ENCODE measurements at regions not wholly inside any gene's neighbourhood (a gene's known extent, or its start where the extent isn't known, plus 50 kb on each side); places are given as distances from the start of the nearest gene placed in this dataset.

DNA sequence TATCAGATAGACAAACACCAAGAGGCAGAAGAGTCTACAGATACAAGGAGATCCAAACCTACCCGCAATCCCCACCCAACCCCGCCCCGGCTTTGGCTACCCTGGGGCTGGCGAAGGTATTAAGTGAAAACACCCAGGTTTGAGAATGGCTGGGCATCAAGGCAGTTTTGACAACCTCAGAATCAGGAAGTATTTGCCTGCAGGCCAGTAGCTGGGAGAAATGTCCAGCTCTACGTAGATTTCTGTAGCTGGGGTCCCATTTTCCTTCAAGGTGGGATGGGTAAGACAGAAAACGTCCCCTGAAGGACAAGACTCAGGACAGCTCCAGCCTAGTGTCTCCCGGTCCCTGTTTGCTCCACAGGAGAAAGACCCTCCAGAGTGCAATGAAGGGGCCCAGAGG lies 101.8 kb upstream of the ERG start:
- Histone ChIP-seq H3K36me3 (ENCODE audit: control insufficient read depth, low read length) (no peaks in the 10 kb centered on the region), H3K9me2 (replicated peaks; ENCODE audit: control insufficient read depth, low read length) (no peaks in the 10 kb centered on the region), H3K4me1 (ENCODE audit: control insufficient read depth, low read length) (no peaks in the 10 kb centered on the region), H3K27ac (ENCODE audit: low read depth, low read length) (no peak overlapping the region), H3K9me3 (ENCODE audit: control insufficient read depth, insufficient read depth, low read length) (no peaks in the 10 kb centered on the region), H3K27me3 (ENCODE audit: control insufficient read depth, low read length) (peaks cover 9% of the 10 kb centered on the region; the same call in 1 of the 2 replicates), H3K4me2 (ENCODE audit: low read length) (no peak overlapping the region), H3F3A (ENCODE audit: control insufficient read depth, insufficient read depth) (no peaks in the 10 kb centered on the region), H4K20me1 (ENCODE audit: control insufficient read depth, insufficient read depth, low read depth, low read length) (no peaks in the 10 kb centered on the region), H3K4me3 (ENCODE audit: low read length) (no peak overlapping the region), H3K79me2 (ENCODE audit: control insufficient read depth, low read length) (no peaks in the 10 kb centered on the region)
- TF ChIP-seq EZH2phosphoT487 (IDR thresholded peaks at IDR 0.05; ENCODE audit: borderline replicate concordance, low read length) = no peak
- TF ChIP-seq, protein P1, sequence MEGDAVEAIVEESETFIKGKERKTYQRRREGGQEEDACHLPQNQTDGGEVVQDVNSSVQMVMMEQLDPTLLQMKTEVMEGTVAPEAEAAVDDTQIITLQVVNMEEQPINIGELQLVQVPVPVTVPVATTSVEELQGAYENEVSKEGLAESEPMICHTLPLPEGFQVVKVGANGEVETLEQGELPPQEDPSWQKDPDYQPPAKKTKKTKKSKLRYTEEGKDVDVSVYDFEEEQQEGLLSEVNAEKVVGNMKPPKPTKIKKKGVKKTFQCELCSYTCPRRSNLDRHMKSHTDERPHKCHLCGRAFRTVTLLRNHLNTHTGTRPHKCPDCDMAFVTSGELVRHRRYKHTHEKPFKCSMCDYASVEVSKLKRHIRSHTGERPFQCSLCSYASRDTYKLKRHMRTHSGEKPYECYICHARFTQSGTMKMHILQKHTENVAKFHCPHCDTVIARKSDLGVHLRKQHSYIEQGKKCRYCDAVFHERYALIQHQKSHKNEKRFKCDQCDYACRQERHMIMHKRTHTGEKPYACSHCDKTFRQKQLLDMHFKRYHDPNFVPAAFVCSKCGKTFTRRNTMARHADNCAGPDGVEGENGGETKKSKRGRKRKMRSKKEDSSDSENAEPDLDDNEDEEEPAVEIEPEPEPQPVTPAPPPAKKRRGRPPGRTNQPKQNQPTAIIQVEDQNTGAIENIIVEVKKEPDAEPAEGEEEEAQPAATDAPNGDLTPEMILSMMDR (IDR thresholded peaks at IDR 0.05; ENCODE audit: low read depth, low read length, poor library complexity, severe bottlenecking) = no peak

DNA sequence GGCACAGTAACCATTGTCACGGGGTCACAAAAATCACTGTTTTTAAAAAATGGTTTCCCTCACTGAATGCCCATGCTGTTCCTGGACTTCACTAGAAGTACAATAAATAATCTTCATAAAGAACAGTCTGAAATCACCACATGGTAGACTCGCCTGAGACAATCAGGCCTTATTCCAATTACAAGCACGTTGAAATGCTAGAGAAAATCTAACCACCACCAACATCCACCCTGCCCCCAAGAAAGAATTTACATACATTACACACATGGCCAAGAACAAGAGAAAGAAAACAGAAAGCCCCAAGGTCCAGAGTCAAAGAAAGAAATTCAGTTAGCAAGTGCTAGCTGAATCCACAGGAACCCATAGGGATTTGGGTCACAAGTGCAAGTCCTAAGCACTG lies 107.0 kb upstream of the ERG start:
- no peaks in the 10 kb centered on the region for H3K9me2 ChIP-seq (replicated peaks; ENCODE audit: control insufficient read depth, low read length)
- H3K9me3 ChIP-seq (ENCODE audit: control insufficient read depth, insufficient read depth, low read length) = no peaks in the 10 kb centered on the region
- 0 out of 2 replicates have a peak, but pooled peaks cover 5% of the 10 kb centered on the region for H3K27me3 ChIP-seq (ENCODE audit: control insufficient read depth, low read length)
- no peaks in the 10 kb centered on the region for H3K79me2 ChIP-seq (ENCODE audit: control insufficient read depth, low read length)
- no peak overlapping the region for H3K4me3 ChIP-seq (ENCODE audit: low read length)
- H3K4me1 ChIP-seq (ENCODE audit: control insufficient read depth, low read length) = no peaks in the 10 kb centered on the region
- no peak overlapping the region for H3K4me2 ChIP-seq (ENCODE audit: low read length)
- H4K20me1 ChIP-seq (ENCODE audit: control insufficient read depth, insufficient read depth, low read depth, low read length) = no peaks in the 10 kb centered on the region
- H3K36me3 ChIP-seq (ENCODE audit: control insufficient read depth, low read length) = no peaks in the 10 kb centered on the region
- H3K27ac ChIP-seq (ENCODE audit: low read depth, low read length) = no peak overlapping the region
- TF ChIP-seq EZH2phosphoT487 (IDR thresholded peaks at IDR 0.05; ENCODE audit: borderline replicate concordance, low read length) = no peak
- TF ChIP-seq, protein P1 (IDR thresholded peaks at IDR 0.05; ENCODE audit: low read depth, low read length, poor library complexity, severe bottlenecking) = no peak
- H3F3A ChIP-seq (ENCODE audit: control insufficient read depth, insufficient read depth) = no peaks in the 10 kb centered on the region

DNA sequence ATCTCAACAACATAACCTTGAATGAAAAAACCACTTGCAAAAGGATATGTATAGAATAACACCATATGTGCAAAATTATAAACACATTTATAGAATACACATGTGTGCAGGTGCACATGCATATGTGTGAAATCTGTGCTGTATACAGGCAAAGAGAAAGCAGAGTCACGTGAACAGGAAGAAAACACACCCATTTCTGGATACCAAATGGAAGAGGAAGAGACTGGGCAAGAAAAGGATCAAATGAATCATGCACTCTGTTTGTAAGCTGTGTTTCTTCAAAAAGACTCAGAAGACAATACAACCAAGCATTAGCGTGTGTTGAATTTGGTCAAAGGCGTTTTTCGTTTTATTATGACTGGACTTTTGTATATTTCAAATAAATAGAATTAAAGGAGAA lies 111.3 kb upstream of the ERG start:
- no peaks in the 10 kb centered on the region for H3K4me1 ChIP-seq (ENCODE audit: control insufficient read depth, low read length)
- no peaks in the 10 kb centered on the region for H3K79me2 ChIP-seq (ENCODE audit: control insufficient read depth, low read length)
- no peaks in the 10 kb centered on the region for H3K36me3 ChIP-seq (ENCODE audit: control insufficient read depth, low read length)
- H3K27me3 ChIP-seq (ENCODE audit: control insufficient read depth, low read length) = no peaks in the 10 kb centered on the region
- no peaks in the 10 kb centered on the region for H4K20me1 ChIP-seq (ENCODE audit: control insufficient read depth, insufficient read depth, low read depth, low read length)
- H3F3A ChIP-seq (ENCODE audit: control insufficient read depth, insufficient read depth) = no peaks in the 10 kb centered on the region
- no peak overlapping the region for H3K4me3 ChIP-seq (ENCODE audit: low read length)
- H3K9me2 ChIP-seq (replicated peaks; ENCODE audit: control insufficient read depth, low read length) = no peaks in the 10 kb centered on the region
- no peak for TF ChIP-seq EZH2phosphoT487 (IDR thresholded peaks at IDR 0.05; ENCODE audit: borderline replicate concordance, low read length)
- TF ChIP-seq, protein P1 (IDR thresholded peaks at IDR 0.05; ENCODE audit: low read depth, low read length, poor library complexity, severe bottlenecking) = no peak
- H3K4me2 ChIP-seq (ENCODE audit: low read length) = no peak overlapping the region
- no peak overlapping the region for H3K27ac ChIP-seq (ENCODE audit: low read depth, low read length)
- H3K9me3 ChIP-seq (ENCODE audit: control insufficient read depth, insufficient read depth, low read length) = no peaks in the 10 kb centered on the region

Measured in DOHH2 (cell line).